ENCODE measurements at regions not wholly inside any gene's neighbourhood (a gene's known extent, or its start where the extent isn't known, plus 50 kb on each side); places are given as distances from the start of the nearest gene placed in this dataset.

DNA sequence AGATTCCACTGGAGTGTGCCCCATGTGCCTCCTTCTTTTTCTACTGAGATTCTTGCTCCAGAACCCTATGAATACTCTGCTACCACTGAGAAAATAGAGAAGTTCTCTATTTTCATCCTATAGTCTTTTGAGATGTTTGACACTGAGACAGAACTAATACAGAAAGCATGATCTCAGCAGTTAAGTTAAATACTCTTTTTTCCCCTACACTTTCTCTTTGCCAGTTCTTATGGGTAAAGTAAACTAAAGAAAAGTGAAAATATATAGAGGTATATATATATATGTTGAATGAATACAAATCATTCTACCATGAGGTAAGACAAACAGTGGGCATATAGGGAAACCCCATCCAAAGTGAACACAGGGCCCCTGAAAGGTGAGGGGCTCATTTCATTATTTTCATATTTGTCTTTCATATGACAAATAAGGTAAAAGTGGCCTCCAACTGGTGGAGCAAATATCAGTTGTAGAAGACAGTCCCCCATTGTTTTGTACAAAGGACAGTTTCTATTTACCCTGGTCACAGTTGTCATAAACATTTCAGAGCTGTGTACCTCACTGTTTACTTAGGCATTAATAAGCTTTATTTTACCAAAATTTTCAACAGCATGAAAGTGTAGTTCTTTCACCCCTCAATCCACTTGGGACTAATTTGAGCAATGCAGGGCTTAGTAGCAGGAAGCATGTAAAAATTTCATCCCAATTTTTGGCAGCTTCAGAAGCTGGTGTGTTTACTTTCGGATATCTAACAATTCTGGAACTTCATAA is 188.3 kb upstream of the MARCKS start:
- DNase-seq, result no peak
- no peaks in the 10 kb centered on the region for H3K9me3 ChIP-seq
- H3K27me3 ChIP-seq, result no peaks in the 10 kb centered on the region
- TF ChIP-seq, protein P1, sequence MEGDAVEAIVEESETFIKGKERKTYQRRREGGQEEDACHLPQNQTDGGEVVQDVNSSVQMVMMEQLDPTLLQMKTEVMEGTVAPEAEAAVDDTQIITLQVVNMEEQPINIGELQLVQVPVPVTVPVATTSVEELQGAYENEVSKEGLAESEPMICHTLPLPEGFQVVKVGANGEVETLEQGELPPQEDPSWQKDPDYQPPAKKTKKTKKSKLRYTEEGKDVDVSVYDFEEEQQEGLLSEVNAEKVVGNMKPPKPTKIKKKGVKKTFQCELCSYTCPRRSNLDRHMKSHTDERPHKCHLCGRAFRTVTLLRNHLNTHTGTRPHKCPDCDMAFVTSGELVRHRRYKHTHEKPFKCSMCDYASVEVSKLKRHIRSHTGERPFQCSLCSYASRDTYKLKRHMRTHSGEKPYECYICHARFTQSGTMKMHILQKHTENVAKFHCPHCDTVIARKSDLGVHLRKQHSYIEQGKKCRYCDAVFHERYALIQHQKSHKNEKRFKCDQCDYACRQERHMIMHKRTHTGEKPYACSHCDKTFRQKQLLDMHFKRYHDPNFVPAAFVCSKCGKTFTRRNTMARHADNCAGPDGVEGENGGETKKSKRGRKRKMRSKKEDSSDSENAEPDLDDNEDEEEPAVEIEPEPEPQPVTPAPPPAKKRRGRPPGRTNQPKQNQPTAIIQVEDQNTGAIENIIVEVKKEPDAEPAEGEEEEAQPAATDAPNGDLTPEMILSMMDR (IDR thresholded peaks at IDR 0.05; ENCODE audit: low read depth, low read length), result no peak
- H3K36me3 ChIP-seq, result no peaks in the 10 kb centered on the region
- H3K4me3 ChIP-seq (ENCODE audit: low read depth, low read length), result no peak overlapping the region
- H3K4me1 ChIP-seq, result peaks cover 6% of the 10 kb centered on the region; the same call in 1 of the 2 replicates

DNA sequence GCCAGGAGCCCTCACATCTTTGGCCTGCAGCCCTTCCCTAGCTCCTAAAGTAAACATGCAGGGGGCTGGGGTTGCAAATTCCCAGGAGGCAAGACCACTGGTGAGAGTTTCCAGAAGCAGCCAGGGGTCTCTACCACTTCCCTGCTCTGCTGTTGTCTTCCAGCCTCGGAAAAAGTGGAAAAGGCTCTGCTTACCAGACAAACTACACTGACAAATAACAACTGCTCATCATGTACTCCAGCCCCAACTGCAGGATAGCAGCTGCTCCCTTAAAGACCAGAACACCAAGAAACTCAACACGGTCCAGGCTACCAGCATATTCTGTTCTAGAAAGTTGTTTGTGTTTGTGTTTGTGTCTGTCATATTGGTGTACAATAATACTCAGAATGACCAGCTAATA is 187.5 kb upstream of the MARCKS start:
- no peak for DNase-seq
- peaks cover 6% of the 10 kb centered on the region; the same call in 1 of the 2 replicates for H3K4me1 ChIP-seq

DNA sequence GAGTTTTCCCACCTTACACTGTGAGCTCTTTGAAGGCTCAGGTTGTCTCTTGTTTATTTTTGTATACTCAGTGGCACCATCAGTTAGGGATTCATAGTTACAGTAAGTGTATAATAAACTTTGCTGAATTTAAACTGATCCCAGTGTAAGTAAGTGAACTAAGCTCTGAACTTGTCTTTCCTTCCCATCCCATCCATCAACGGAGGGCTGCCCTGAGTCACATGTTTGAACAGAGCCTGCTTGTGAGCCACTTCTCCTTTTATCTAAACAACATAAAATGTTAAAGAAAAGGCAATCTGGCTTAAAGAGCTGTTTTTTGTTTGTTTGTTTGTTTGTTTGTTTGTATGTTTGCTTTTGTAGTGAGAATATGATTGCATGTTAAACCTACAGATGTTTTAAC is 185.7 kb upstream of the MARCKS start:
- Histone ChIP-seq H3K4me1 (peaks cover 6% of the 10 kb centered on the region; the same call in 1 of the 2 replicates), H3K4me3 (ENCODE audit: low read depth, low read length) (no peak overlapping the region), H3K36me3 (no peaks in the 10 kb centered on the region), H3K27me3 (no peaks in the 10 kb centered on the region), H3K9me3 (no peaks in the 10 kb centered on the region)
- TF ChIP-seq, protein P1 (IDR thresholded peaks at IDR 0.05; ENCODE audit: low read depth, low read length), result no peak
- no peak for DNase-seq

More for the DNA sequence above, 187.5 kb upstream of the MARCKS start:
- Histone ChIP-seq H3K36me3 (no peaks in the 10 kb centered on the region), H3K27me3 (no peaks in the 10 kb centered on the region), H3K9me3 (no peaks in the 10 kb centered on the region), H3K4me3 (ENCODE audit: low read depth, low read length) (no peak overlapping the region)
- TF ChIP-seq, protein P1 (IDR thresholded peaks at IDR 0.05; ENCODE audit: low read depth, low read length), result no peak

DNA sequence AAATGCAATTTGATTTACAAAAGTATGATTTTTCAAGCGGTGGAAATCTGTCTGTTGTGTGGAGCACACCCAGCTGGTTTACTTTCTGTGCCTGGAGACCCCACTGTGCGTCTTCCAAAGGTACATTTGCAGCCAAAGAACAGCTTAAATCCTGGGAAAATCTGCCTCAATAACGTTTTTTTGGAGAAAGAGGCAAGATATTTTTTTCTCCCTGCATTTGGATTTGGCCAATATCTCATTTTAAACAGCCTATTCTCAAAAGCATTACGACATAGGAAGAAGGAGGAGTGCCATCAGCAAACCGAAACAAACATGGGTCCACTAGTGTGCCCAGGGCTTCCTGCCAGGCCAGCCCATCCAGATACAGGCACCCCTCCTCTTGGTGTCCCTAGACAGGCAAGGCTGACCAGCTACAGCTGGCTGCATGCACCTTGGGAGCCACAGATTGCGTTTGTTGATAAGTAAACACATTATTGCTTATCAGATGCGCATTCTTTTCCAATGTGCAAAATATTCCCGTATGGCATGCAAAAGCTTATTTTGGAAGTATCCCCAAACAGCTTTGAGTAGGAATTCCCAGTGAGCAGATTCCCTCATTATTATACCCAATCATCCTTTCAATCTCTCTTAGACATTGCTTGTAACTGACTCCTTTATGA is 184.5 kb upstream of the MARCKS start:
- TF ChIP-seq, protein P1 (IDR thresholded peaks at IDR 0.05; ENCODE audit: low read depth, low read length), result no peak
- DNase-seq, result peak; percentile 40
- H3K27me3 ChIP-seq, result no peaks in the 10 kb centered on the region
- H3K4me1 ChIP-seq, result peaks cover 6% of the 10 kb centered on the region; the same call in 1 of the 2 replicates
- H3K9me3 ChIP-seq, result no peaks in the 10 kb centered on the region
- H3K4me3 ChIP-seq (ENCODE audit: low read depth, low read length), result peak overlapping the region; percentile 28
- no peaks in the 10 kb centered on the region for H3K36me3 ChIP-seq

DNA sequence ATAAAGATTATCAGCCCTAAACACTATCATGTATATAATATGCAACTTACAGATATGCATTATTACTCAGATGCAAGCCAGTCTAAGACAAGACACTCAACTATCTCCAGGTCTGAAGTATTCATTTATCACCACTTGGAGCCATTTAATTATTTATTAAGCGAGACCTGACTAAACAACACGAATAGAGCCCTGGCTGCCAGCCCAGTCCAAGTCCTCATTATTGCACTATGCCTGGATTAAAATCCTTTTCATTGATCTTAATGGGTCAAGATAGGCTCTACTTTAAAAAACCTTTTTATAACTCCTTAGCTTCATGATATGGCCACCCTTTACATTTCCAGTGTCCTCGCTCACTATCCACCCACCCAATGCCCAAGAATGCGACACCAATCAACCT is 183.1 kb upstream of the MARCKS start:
- Histone ChIP-seq H3K27me3 (no peaks in the 10 kb centered on the region), H3K9me3 (no peaks in the 10 kb centered on the region), H3K4me1 (peaks cover 6% of the 10 kb centered on the region; the same call in 1 of the 2 replicates), H3K4me3 (ENCODE audit: low read depth, low read length) (no peak overlapping the region), H3K36me3 (no peaks in the 10 kb centered on the region)
- TF ChIP-seq, protein P1 (IDR thresholded peaks at IDR 0.05; ENCODE audit: low read depth, low read length), result no peak
- DNase-seq, result no peak

DNA sequence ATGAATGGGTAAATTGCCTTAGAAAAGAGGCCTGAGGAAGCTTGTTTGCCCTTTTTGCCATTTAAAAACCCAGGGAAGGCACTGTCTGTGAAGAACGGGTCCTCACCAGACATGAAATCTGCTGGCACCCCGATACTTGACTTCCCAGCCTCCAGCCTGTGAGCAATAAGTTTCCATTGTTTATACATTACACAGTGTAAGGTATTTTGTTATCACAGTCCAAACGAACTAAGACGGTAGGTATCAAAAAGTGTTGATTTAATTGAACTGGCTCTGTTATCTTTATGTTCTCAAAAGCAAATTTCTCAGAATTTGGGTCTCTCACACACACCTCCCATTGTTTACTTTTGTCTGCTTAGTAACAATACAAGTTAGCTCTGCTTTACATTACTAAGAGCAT is 181.1 kb upstream of the MARCKS start:
- TF ChIP-seq, protein P1 (IDR thresholded peaks at IDR 0.05; ENCODE audit: low read depth, low read length), result no peak

More for the DNA sequence above, 181.1 kb upstream of the MARCKS start:
- H3K27me3 ChIP-seq, result no peaks in the 10 kb centered on the region
- H3K9me3 ChIP-seq, result no peaks in the 10 kb centered on the region
- no peak for DNase-seq
- no peaks in the 10 kb centered on the region for H3K36me3 ChIP-seq
- no peak overlapping the region for H3K4me3 ChIP-seq (ENCODE audit: low read depth, low read length)
- H3K4me1 ChIP-seq, result peaks cover 6% of the 10 kb centered on the region; the same call in 1 of the 2 replicates
